ENCODE measurements at regions not wholly inside any gene's neighbourhood (a gene's known extent, or its start where the extent isn't known, plus 50 kb on each side); places are given as distances from the start of the nearest gene placed in this dataset.

DNA sequence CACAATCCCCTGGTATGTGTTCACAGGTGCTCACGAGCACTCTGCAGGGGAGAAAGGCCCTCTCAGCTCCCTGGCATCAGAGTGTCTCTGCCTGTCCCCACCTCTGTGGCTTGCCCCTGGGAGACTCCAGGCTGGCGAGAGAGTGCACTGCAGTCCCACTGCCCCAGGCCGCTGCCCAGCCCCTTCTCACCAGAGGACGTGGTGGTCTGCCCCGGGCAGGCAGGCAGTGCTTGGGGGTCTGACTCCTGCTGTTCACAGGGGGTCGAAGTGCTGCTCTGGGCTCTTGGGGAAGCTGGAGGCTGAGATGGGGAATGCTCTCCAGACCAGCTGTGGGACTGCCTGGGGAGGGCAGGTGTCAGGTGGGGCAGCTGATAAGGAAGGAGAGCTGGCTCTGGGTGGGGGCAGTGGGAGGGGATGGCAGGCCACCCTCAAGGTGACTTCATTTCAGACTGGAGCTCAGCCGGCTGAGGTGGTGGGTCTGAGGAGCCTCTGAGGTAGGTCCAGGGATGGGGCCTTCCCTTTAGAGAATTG, 151.0 kb upstream of the B3GAT1 start:
- no peak for DNase-seq

GRCh38 chr11:134562196-134562595, 150.2 kb upstream of the B3GAT1 start:
- no peak for DNase-seq

DNA sequence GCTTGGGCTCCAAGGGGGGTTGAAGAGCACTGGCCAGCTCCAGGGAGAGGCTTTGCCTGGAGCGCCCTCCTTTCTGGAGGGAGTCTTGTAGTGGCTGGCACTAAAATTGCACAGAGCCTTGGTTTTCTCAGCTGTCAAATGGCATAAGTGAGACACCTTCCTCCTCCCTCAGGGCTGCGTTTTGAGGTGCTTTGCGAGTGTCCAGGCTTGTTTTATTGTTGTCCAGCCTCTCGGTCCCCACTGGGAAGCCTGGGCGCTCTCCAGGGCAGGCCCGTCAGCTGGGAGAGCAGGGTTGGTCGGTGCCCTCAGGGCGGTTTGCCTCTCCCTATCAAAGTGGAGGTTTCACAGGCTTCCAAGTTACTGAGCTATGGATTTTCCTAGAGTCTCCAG, 149.3 kb upstream of the B3GAT1 start:
- no peak for DNase-seq

- DNase-seq = no peak
Observed at GRCh38 chr11:134560566-134561330, 148.7 kb upstream of the B3GAT1 start.

- DNase-seq = no peak
Observed at GRCh38 chr11:134560066-134560465, 148.0 kb upstream of the B3GAT1 start.

GRCh38 chr11:134559602-134559962, 147.5 kb upstream of the B3GAT1 start:
- DNase-seq = no peak

GRCh38 chr11:134558916-134559601, 147.0 kb upstream of the B3GAT1 start:
- no peak for DNase-seq

DNA sequence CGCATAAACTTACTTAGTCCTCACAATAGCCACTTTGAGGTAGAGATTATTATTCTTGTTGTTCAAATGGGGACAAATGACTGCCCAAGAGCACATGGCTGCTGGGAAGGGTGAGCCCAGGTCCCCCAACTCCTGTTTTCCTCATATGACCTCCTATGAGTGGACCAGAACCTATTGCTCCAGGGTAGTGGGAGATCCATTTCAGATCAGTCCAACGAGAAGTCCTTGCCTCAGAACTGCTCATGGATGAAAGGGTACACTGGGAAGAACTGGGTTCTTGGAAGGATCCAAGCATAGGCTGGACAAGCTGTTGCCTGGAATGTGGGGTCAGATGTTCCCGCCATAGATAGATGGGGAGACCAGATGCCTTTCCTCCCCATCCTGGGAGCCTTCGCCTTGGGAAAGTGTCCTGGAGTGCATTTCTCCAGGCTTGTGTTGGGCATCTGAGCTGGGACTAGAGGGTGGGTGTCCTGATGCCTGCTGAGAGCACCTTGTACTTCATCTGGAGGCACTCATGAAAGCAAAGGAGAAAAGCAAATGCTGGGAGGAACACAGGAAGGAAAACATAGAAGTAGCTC, 146.3 kb upstream of the B3GAT1 start:
- DNase-seq = no peak

GRCh38 chr11:134557571-134558257, 145.7 kb upstream of the B3GAT1 start:
- DNase-seq = no peak

DNA sequence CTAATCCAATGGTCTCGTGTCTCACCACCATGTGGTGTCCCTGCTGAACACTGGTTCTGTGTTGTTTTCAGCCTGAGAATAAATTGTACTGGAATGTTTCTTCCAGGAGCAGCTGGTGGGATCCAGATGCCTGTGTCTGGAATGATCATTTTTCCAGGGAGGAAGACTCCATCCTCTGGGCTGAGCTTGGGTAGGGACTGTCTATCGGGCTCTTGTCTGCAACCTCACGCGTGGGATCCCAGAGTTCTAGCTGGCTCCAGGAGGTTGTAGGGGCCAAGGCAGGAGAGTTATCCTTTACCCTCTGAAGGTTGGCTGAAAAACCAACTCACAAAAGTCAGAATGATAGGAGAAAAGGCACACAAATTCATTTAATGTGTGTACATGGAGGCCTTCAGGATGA, 144.1 kb upstream of the B3GAT1 start:
- DNase-seq = no peak

- DNase-seq = no peak
Observed at GRCh38 chr11:134555510-134555909, 143.5 kb upstream of the B3GAT1 start.

DNA sequence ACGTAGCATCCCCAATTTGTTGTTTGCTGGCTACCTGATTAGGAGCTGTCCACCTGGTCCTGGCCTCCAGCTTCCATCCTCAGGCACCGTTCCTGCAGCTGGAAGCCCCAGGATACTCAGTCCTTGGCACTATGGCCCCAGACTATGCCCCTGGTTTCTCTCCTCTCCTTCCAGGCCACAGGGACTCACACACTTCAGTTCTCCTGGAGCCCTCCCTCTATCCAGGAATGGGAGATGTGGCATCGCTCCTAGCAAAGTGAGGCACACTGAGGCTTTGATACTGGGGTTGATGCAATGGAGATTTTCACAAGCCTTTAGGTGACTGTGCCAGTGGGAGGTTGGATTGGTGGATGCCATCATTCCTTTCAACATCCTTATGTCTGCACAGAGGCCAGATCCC, 142.8 kb upstream of the B3GAT1 start:
- no peak for DNase-seq

DNA sequence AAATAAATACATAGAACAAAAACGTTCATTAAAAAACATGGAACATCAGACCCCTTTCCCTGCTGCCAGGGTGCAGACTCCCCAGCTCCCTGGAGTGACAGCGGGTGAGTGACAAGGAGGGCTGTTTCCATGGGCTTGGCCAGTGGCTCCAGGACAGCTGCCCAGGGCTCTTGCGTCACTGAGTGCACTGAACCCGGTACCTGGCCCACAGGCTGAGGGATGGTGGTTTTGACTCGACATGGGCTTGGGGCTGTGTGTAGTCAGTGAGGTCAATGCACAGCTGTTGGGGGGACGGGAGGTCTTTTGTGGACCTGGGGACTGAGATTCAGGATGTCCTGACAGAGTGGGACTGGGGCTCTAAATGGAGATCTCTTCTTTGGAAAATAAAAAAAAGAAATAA, 142.1 kb upstream of the B3GAT1 start:
- DNase-seq = no peak

- DNase-seq = no peak
Observed at GRCh38 chr11:134552749-134553148, 140.7 kb upstream of the B3GAT1 start.

DNA sequence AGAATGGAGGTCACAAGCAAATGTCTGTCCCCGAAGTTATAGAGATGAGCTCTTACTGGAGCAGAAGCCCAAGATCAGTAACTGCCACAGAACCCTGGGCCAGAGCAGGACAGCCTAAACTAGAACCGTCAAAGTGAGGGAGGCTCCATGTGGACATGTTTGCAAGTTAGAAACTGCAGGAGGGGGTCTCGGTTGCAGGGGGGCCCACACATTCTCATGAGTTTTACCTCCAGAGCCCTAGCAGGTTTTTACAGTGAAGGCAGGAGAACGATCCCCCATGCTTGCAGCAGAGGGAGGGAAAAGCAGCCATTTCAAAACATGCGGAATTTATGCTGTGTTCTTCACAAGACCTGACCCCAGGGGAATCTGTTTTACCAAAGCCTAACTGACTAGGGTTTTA, 133.5 kb upstream of the B3GAT1 start:
- DNase-seq = no peak

- no peak for DNase-seq
Observed at GRCh38 chr11:134544095-134544815, 132.2 kb upstream of the B3GAT1 start.

DNA sequence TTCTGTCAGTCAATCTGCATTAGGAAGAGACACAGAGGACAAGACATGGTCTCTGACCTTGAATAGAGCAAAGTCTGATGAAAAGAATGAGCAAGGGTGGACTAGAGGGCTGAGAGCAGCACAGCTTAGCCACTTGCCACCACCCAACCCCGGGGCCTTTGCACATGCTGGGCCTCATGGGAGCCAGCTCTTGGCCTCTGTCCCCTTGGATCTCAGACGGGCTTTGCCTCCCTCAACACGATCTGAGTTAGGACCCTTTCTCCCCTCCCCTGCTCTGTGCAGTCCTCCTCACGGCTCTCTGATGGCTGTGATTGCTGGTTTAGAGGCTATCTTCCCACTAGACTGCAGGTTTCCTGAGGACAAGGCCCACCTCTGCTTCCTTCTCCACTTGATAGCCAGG, 131.6 kb upstream of the B3GAT1 start:
- no peak for DNase-seq

- DNase-seq = no peak
Observed at GRCh38 chr11:134543241-134543640, 131.2 kb upstream of the B3GAT1 start.

DNA sequence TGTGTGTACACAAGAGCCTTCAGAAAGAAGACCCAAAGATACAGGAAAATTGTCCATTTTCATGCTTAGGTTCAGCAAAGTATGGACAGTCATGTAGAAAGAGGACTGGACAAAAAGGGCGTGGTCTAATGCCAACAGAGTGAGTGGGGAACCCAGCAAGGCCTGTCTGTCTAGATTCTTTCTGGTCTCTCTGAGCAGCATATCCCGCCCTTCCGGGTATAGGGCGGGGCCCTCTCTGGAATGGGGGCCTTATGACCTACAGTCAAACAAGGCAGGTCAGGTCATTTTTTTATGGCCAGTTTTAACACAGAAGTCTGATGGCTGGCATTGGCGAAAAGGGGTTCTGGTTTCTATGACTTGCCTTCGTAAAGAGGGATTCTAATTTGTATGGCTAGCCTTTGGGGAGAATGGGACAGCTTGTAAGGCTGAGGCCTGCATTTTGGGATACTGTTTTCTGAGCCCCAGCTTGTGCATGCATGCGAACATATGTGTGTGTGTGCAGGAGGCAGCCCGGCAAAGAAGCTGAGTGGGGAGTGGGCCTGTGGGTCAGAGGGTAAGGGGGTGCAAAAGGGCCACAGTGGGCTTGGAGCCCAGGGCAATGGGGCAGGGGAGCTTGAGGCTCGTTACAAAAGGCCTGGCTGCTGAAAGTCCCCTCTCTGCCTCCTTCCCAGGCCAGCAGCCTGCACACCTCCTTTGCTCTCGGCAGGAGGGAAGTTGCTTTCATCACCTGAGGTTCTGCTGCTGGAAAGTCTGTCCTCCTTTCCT, 130.5 kb upstream of the B3GAT1 start:
- no peak for DNase-seq

DNA sequence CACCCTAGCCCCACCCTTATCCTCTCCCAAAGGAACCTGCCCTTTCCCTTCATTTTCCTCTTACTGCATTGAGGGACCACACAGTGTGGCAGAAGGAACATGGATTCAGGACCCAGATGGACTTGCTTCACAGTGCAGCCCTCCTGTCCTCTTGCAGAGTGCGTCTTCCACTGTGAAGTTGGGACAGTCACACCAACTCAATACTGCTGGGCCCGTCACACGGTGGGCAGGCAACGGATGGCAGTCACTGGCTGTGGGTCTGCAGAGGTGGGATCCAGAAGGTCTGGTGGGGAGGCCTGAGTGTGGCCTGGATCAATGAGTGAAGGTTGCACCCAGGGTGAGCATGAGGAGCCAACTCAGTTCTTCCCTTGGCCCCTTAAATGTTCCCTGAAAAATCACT, 129.9 kb upstream of the B3GAT1 start:
- DNase-seq = no peak

DNA sequence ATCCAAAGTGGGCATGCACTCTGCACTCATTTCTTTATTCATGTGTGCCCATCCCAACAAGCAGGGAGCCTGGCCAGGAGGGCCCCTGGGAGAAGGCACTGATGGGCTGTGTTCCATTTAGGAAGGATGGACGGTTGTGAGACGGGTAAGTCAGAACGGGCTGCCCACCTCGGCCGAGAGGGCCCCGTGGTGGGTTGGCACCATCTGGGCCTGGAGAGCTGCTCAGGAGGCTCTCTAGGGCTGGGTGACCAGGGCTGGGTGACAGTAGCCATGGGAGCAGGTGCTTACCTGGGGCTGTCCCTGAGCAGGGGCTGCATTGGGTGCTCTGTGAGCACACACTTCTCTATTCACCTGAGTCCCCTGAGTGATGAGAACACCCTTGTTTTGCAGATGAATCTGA, 129.3 kb upstream of the B3GAT1 start:
- no peak for DNase-seq

- no peak for DNase-seq
Observed at GRCh38 chr11:134539285-134539684, 127.2 kb upstream of the B3GAT1 start.

Measured in OCI-M1 (cell line).